ENCODE measurements at regions not wholly inside any gene's neighbourhood (a gene's known extent, or its start where the extent isn't known, plus 50 kb on each side); places are given as distances from the start of the nearest gene placed in this dataset.

- Histone ChIP-seq H3K4me3 (ENCODE audit: low read depth, low read length) (no peak overlapping the region), H3K9me3 (no peaks in the 10 kb centered on the region), H3K4me1 (no peaks in the 10 kb centered on the region; the same call in 1 of the 2 replicates), H3K36me3 (no peaks in the 10 kb centered on the region), H3K27me3 (no peaks in the 10 kb centered on the region)
- peak; percentile 41 for DNase-seq
- no peak for TF ChIP-seq CTCF (IDR thresholded peaks at IDR 0.05; ENCODE audit: low read depth, low read length)
Measured at GRCh38 chr4:4709736-4710135, 149.7 kb upstream of the MSX1 start.

GRCh38 chr4:4704267-4704666 is 155.2 kb upstream of the MSX1 start:
- no peak for TF ChIP-seq CTCF (IDR thresholded peaks at IDR 0.05; ENCODE audit: low read depth, low read length)
- no peaks in the 10 kb centered on the region for H3K9me3 ChIP-seq
- no peaks in the 10 kb centered on the region for H3K4me1 ChIP-seq
- DNase-seq = no peak
- H3K4me3 ChIP-seq (ENCODE audit: low read depth, low read length) = no peak overlapping the region
- no peaks in the 10 kb centered on the region for H3K36me3 ChIP-seq
- no peaks in the 10 kb centered on the region for H3K27me3 ChIP-seq

GRCh38 chr4:4697584-4697983 is 155.7 kb upstream of the STX18 start:
- TF ChIP-seq CTCF (IDR thresholded peaks at IDR 0.05; ENCODE audit: low read depth, low read length) = no peak
- Histone ChIP-seq H3K4me1 (peaks cover 6% of the 10 kb centered on the region), H3K9me3 (no peaks in the 10 kb centered on the region), H3K4me3 (ENCODE audit: low read depth, low read length) (no peak overlapping the region), H3K27me3 (no peaks in the 10 kb centered on the region), H3K36me3 (no peaks in the 10 kb centered on the region)
- DNase-seq = no peak

- Histone ChIP-seq H3K9me3 (no peaks in the 10 kb centered on the region), H3K4me3 (ENCODE audit: low read depth, low read length) (no peak overlapping the region)
- DNase-seq = no peak
Measured at GRCh38 chr4:4696530-4696929, 154.7 kb upstream of the STX18 start.

GRCh38 chr4:4695497-4695896 is 153.6 kb upstream of the STX18 start:
- Histone ChIP-seq H3K9me3 (no peaks in the 10 kb centered on the region), H3K4me1 (peaks cover 6% of the 10 kb centered on the region), H3K4me3 (ENCODE audit: low read depth, low read length) (no peak overlapping the region), H3K36me3 (no peaks in the 10 kb centered on the region), H3K27me3 (no peaks in the 10 kb centered on the region)
- DNase-seq = no peak
- no peak for TF ChIP-seq CTCF (IDR thresholded peaks at IDR 0.05; ENCODE audit: low read depth, low read length)

More at GRCh38 chr4:4696530-4696929, 154.7 kb upstream of the STX18 start:
- peaks cover 6% of the 10 kb centered on the region for H3K4me1 ChIP-seq
- no peaks in the 10 kb centered on the region for H3K27me3 ChIP-seq
- TF ChIP-seq CTCF (IDR thresholded peaks at IDR 0.05; ENCODE audit: low read depth, low read length) = no peak
- H3K36me3 ChIP-seq = no peaks in the 10 kb centered on the region

GRCh38 chr4:4694827-4695226 is 153.0 kb upstream of the STX18 start:
- Histone ChIP-seq H3K4me1 (peaks cover 6% of the 10 kb centered on the region), H3K4me3 (ENCODE audit: low read depth, low read length) (no peak overlapping the region), H3K9me3 (no peaks in the 10 kb centered on the region), H3K36me3 (no peaks in the 10 kb centered on the region), H3K27me3 (no peaks in the 10 kb centered on the region)
- no peak for DNase-seq
- TF ChIP-seq CTCF (IDR thresholded peaks at IDR 0.05; ENCODE audit: low read depth, low read length) = no peak
